IMR-90 (cell line): ENCODE measurements at regions not wholly inside any gene's neighbourhood (a gene's known extent, or its start where the extent isn't known, plus 50 kb on each side); places are given as distances from the start of the nearest gene placed in this dataset.

ENCODE experiments used
- ATAC-seq: fragments of 200-7000 bp; cut with Tn5 transposase; 2 replicates; pipeline ENCODE4 v1.9.1; 2020; ENCODE audit warnings: low read depth, mild to moderate bottlenecking, moderate library complexity
- BruUV-seq: library from RNA; stranded (reverse); fragments of 400-500 nt; replicated peaks from 2 replicates; lab custom pipeline; 2021; lab: Mats Ljungman, UMichigan
- CTCF ChIA-PET: fragments of 300-600 bp; formaldehyde crosslinking; extraction: SDS; loops from one replicate; lab custom pipeline; 2021; ENCODE audit warnings: antibody characterized with exemption; lab: Yijun Ruan, JAX
- POLR2A ChIA-PET: fragments of 300-600 bp; sonication (Branson Sonifier 250); formaldehyde crosslinking; loops from one replicate; lab custom pipeline; 2022; ENCODE audit warnings: antibody characterized with exemption; ENCODE audit not compliant: unreplicated experiment; lab: Charles Lee
- DNase-seq: peaks from one replicate; pipeline ENCODE4 v3.0.0; 2013
- H2AFZ ChIP-seq: replicated peaks from 2 replicates; pipeline ENCODE3; 2013; ENCODE audit warnings: low read length, mild to moderate bottlenecking; ENCODE audit not compliant: poor library complexity
- H2AK5ac ChIP-seq: 2 replicates; pipeline ENCODE4 v1.6.1; 2013; ENCODE audit warnings: low read depth, low read length, inconsistent platforms
- H2AK9ac ChIP-seq: replicated peaks from 2 replicates; pipeline ENCODE3; 2013; ENCODE audit warnings: mild to moderate bottlenecking, low read depth, low read length, moderate library complexity; ENCODE audit not compliant: poor library complexity
- H2BK120ac ChIP-seq: 2 replicates; pipeline ENCODE4 v1.6.1; 2013; ENCODE audit warnings: low read depth, low read length, inconsistent platforms
- H2BK15ac ChIP-seq: 3 replicates; pipeline ENCODE4 v1.6.1; 2013; ENCODE audit warnings: low read depth, low read length, inconsistent platforms
- H2BK20ac ChIP-seq: 2 replicates; pipeline ENCODE4 v1.6.1; 2013; ENCODE audit warnings: low read depth, mild to moderate bottlenecking, inconsistent platforms, low read length, moderate library complexity
- H2BK5ac ChIP-seq: 2 replicates; pipeline ENCODE4 v1.6.1; 2013; ENCODE audit warnings: mild to moderate bottlenecking, low read depth, low read length, inconsistent platforms; ENCODE audit not compliant: poor library complexity, severe bottlenecking
- H3K14ac ChIP-seq: replicated peaks from 2 replicates; pipeline ENCODE4 v1.6.1; 2013; ENCODE audit warnings: low read depth, low read length, inconsistent platforms
- H3K18ac ChIP-seq: 2 replicates; pipeline ENCODE4 v1.6.1; 2013; ENCODE audit warnings: low read depth, low read length, control low read depth
- H3K23ac ChIP-seq: 2 replicates; pipeline ENCODE4 v1.6.1; 2013; ENCODE audit warnings: low read depth, low read length, inconsistent platforms
- H3K27ac ChIP-seq: 2 replicates; pipeline ENCODE4 v1.5.1; 2013; ENCODE audit warnings: mild to moderate bottlenecking, control low read depth, low read length; ENCODE audit not compliant: insufficient read depth
- H3K27me3 ChIP-seq: 2 replicates; pipeline ENCODE4 v1.6.1; 2013; ENCODE audit warnings: low read length; ENCODE audit not compliant: control insufficient read depth, insufficient read depth
- H3K36me3 ChIP-seq: 2 replicates; pipeline ENCODE4 v1.6.1; 2013; ENCODE audit warnings: low read length, mixed read lengths; ENCODE audit not compliant: control insufficient read depth, insufficient read depth
- H3K4ac ChIP-seq: 2 replicates; pipeline ENCODE4 v1.6.1; 2013; ENCODE audit warnings: low read depth, low read length, inconsistent platforms
- H3K4me1 ChIP-seq: 2 replicates; pipeline ENCODE4 v1.6.1; 2013; ENCODE audit warnings: low read length, mixed read lengths; ENCODE audit not compliant: control insufficient read depth, insufficient read depth
- H3K4me2 ChIP-seq: 2 replicates; pipeline ENCODE4 v1.6.1; 2013; ENCODE audit warnings: low read depth, mild to moderate bottlenecking, control low read depth, low read length, moderate library complexity
- H3K4me3 ChIP-seq: 2 replicates; pipeline ENCODE4 v1.5.1; 2013; ENCODE audit warnings: low read depth, mild to moderate bottlenecking, control low read depth, low read length, moderate library complexity; ENCODE audit not compliant: insufficient read depth
- H3K56ac ChIP-seq: 2 replicates; pipeline ENCODE4 v1.6.1; 2013; ENCODE audit warnings: low read length, inconsistent platforms; ENCODE audit not compliant: insufficient read depth; ENCODE audit errors: extremely low read depth
- H3K79me1 ChIP-seq, 2 experiments: 2 replicates each; pipeline ENCODE4 v1.6.1; 2013; ENCODE audit warnings: low read length in 2 of 2, inconsistent platforms in 1 of 2, low read depth in 1 of 2
- H3K9ac ChIP-seq: 2 replicates; pipeline ENCODE4 v1.6.1; 2013; ENCODE audit warnings: low read depth, low read length, control low read depth
- H3K9me1 ChIP-seq: 2 replicates; pipeline ENCODE4 v1.6.1; 2013; ENCODE audit warnings: low read length, inconsistent platforms; ENCODE audit not compliant: insufficient read depth
- H3K9me3 ChIP-seq: 2 replicates; pipeline ENCODE4 v1.6.1; 2013; ENCODE audit warnings: low read length; ENCODE audit not compliant: control insufficient read depth, insufficient read depth
- H4K20me1 ChIP-seq: 2 replicates; pipeline ENCODE4 v1.6.1; 2013; ENCODE audit warnings: low read length, inconsistent platforms; ENCODE audit not compliant: insufficient read depth
- H4K5ac ChIP-seq: 2 replicates; pipeline ENCODE4 v1.6.1; 2013; ENCODE audit warnings: mild to moderate bottlenecking, low read depth, low read length, control low read depth
- H4K8ac ChIP-seq, 2 experiments: 2 replicates each; pipeline ENCODE4 v1.6.1; 2013; ENCODE audit warnings: low read depth in 2 of 2, low read length in 2 of 2, control low read depth in 1 of 2, inconsistent platforms in 1 of 2
- H4K91ac ChIP-seq: 2 replicates; pipeline ENCODE4 v1.6.1; 2013; ENCODE audit warnings: low read depth, low read length, inconsistent platforms; ENCODE audit not compliant: insufficient read depth
- ELK1 ChIP-seq: fragments of 150-350 bp; IDR thresholded peaks from 2 replicates; pipeline ENCODE4 v1.6.1; 2016; ENCODE audit warnings: low read depth, mild to moderate bottlenecking, low read length, moderate library complexity, borderline replicate concordance
- FOS ChIP-seq: fragments of 150-350 bp; IDR thresholded peaks from 2 replicates; pipeline ENCODE4 v1.6.1; 2016; ENCODE audit warnings: low read depth, low read length
- MAFK ChIP-seq: IDR thresholded peaks from 2 replicates; pipeline ENCODE4 v1.6.1; 2012; ENCODE audit warnings: low read depth, low read length, improper control_type of control experiment
- RCOR1 ChIP-seq: IDR thresholded peaks from 2 replicates; pipeline ENCODE4 v1.6.1; 2012; ENCODE audit warnings: mild to moderate bottlenecking, low read length, improper control_type of control experiment; ENCODE audit not compliant: insufficient replicate concordance
- WGBS, 2 experiments: methylation state at CpG; one replicate each; pipeline versions ENCODE4 v1.1.5 to v1.1.7; 2013; ENCODE audit warnings: missing lambda C conversion rate in 2 of 2; ENCODE audit not compliant: insufficient read length in 1 of 2; ENCODE audit errors: extremely low coverage in 2 of 2; 5-methylcytosine and 5-hydroxymethylcytosine counted together
- dilution Hi-C: fragments of 300-500 bp; cut with HindIII; formaldehyde crosslinking; loops from one replicate; pipeline ENCODE4 v1.14.3; 2018; ENCODE audit warnings: low sequenced_read_pairs; ENCODE audit not compliant: unreplicated experiment
- in situ Hi-C: fragments of 300-500 bp; cut with MboI; formaldehyde crosslinking; loops from 3 replicates; pipeline ENCODE4 v1.14.3; 2019; ENCODE audit warnings: low sequenced_read_pairs, inconsistent platforms, mixed read lengths
- intact Hi-C: fragments of 100-400 bp; cut with micrococcal nuclease; formaldehyde crosslinking; loops from 2 replicates; pipeline ENCODE4 v1.10.0; 2022

- Histone ChIP-seq H3K27ac (no peak overlapping the region), H3K79me1 (no peaks in the 10 kb centered on the region), H4K91ac (no peak overlapping the region), H2BK5ac (no peak overlapping the region), H3K14ac (no peak overlapping the region), H3K9ac (no peak overlapping the region), H3K4me3 (no peak overlapping the region), H2AK5ac (no peak overlapping the region), H3K4me1 (no peaks in the 10 kb centered on the region), H3K18ac (no peak overlapping the region), H2AFZ (no peak overlapping the region), H3K27me3 (no peaks in the 10 kb centered on the region), H3K4me2 (no peak overlapping the region), H2AK9ac (no peak overlapping the region), H3K9me3 (no peaks in the 10 kb centered on the region), H3K4ac (no peak overlapping the region), H2BK15ac (no peak overlapping the region), H3K56ac (no peak overlapping the region), H3K36me3 (no peaks in the 10 kb centered on the region), H3K23ac (no peak overlapping the region), H4K5ac (no peak overlapping the region), H2BK20ac (no peak overlapping the region), H4K20me1 (no peaks in the 10 kb centered on the region), H2BK120ac (no peak overlapping the region), H4K8ac (no peak overlapping the region), H3K9me1 (no peaks in the 10 kb centered on the region)
- in situ Hi-C loops = no loop called here
- no peak for TF ChIP-seq ELK1
- no peak for TF ChIP-seq RCOR1
- TF ChIP-seq MAFK = no peak
- TF ChIP-seq FOS = no peak
- POLR2A ChIA-PET = no interaction called here
- CTCF ChIA-PET = no interaction called here
- DNase-seq = no peak
- no peak for ATAC-seq
- intact Hi-C loops = no loop called here
- dilution Hi-C loops = no loop called here
- no TSS peak for BruUV-seq
- 69% methylated on average over 3 of the region's 8 CpGs; no CpG with 5 or more reads in 1 of the 2 experiments for WGBS, 2 experiments
Measured at GRCh38 chr3:118801899-118802298, 232.7 kb downstream of the IGSF11 start.
